Neural crest cell (in vitro differentiated cells): ENCODE measurements at regions not wholly inside any gene's neighbourhood (a gene's known extent, or its start where the extent isn't known, plus 50 kb on each side); places are given as distances from the start of the nearest gene placed in this dataset.

Experiments used
- DNase-seq: peaks from one replicate; pipeline ENCODE4 v3.0.0; 2021; ENCODE audit warnings: low read depth, mixed read lengths, low spot score
- H3K27ac Mint-ChIP-seq: one replicate; pipeline ENCODE4 v1.8.0; 2021; ENCODE audit warnings: mild to moderate bottlenecking, mixed read lengths; ENCODE audit not compliant: unreplicated experiment
- H3K27me3 Mint-ChIP-seq: 2 replicates; pipeline ENCODE4 v1.8.0; 2021; ENCODE audit warnings: low read depth, mild to moderate bottlenecking, mixed read lengths
- H3K36me3 Mint-ChIP-seq: 2 replicates; pipeline ENCODE4 v1.8.0; 2021; ENCODE audit warnings: low read depth, mild to moderate bottlenecking, mixed read lengths
- H3K4me1 Mint-ChIP-seq: 2 replicates; pipeline ENCODE4 v1.8.0; 2021; ENCODE audit warnings: mixed read lengths
- H3K4me3 Mint-ChIP-seq: one replicate; pipeline ENCODE4 v1.8.0; 2021; ENCODE audit warnings: mild to moderate bottlenecking, mixed read lengths
- H3K9me3 Mint-ChIP-seq: 2 replicates; pipeline ENCODE4 v1.8.0; 2021; ENCODE audit warnings: mixed read lengths
- CTCF ChIP-seq: fragments of 200-600 bp; sonication (generic); conservative IDR thresholded peaks from 2 replicates; pipeline ENCODE4 v1.5.0; 2021; ENCODE audit warnings: antibody characterized with exemption, mild to moderate bottlenecking

DNA sequence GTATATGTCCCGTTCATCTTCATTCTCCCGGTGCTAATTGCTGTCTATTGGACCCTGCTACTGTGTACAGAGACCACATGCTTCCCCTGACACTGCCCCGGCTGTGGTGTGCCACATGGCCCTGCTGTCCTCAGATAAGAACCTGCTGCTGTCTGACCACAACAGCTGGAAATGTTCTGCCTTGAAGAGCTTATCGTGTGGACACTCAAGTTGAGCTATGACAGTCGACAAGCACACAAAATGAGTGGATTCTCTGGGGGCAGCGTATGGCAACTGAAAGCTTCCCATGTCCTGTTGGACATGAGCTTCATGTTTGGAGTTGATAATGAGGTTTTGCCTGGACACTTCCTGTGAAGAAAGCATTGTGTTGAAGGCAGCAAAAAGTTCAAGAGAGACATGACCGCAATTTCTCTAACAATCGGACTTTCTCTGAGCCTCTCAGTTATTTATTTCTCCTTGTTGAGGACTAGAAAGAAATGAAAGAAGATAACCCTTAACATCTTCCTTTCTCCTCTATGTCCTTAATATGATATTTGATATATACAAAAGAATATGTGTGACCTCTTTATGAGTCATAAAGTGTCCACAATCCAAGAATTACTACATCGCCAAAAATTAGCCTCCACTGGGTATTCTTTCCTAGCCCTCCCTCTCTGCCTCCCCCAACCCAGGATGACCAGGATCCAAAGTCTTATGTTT is 187.1 kb upstream of the TCF21 start:
- H3K27me3 Mint-ChIP-seq = no peaks in the 10 kb centered on the region
- TF ChIP-seq CTCF = no peak
- H3K36me3 Mint-ChIP-seq = no peaks in the 10 kb centered on the region
- DNase-seq = no peak
- no peaks in the 10 kb centered on the region for H3K4me1 Mint-ChIP-seq
- H3K4me3 Mint-ChIP-seq = no peak overlapping the region
- H3K27ac Mint-ChIP-seq = no peak overlapping the region
- peaks cover 5% of the 10 kb centered on the region for H3K9me3 Mint-ChIP-seq

- H3K27me3 Mint-ChIP-seq = no peaks in the 10 kb centered on the region
- DNase-seq = no peak
- no peak for TF ChIP-seq CTCF
- peaks cover 5% of the 10 kb centered on the region for H3K9me3 Mint-ChIP-seq
- H3K4me3 Mint-ChIP-seq = no peak overlapping the region
- no peaks in the 10 kb centered on the region for H3K4me1 Mint-ChIP-seq
- no peak overlapping the region for H3K27ac Mint-ChIP-seq
- H3K36me3 Mint-ChIP-seq = no peaks in the 10 kb centered on the region
Observed at GRCh38 chr6:133704371-133704770, 184.5 kb upstream of the TCF21 start.

DNA sequence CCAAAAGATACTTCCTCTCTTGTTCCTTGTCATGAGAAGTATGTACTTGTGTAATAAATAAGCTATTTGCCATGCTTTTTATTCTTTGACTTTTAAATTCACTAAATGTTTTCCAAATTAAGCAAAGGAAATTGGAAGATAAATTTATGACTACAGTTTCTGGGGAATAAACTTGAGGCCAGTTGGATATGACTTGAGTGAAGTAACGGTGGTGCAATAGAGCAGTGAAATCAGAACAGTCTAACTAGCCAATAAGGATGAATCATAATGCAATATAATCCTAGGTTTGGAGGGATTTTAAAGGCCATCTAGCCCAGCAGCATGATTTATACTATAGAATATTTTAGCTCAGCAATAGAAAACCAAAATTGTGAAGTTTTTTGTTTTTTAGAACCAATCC is 183.8 kb upstream of the TCF21 start:
- Mint-ChIP-seq H3K27me3 (no peaks in the 10 kb centered on the region), H3K9me3 (peaks cover 5% of the 10 kb centered on the region), H3K27ac (no peak overlapping the region), H3K4me3 (no peak overlapping the region), H3K36me3 (no peaks in the 10 kb centered on the region), H3K4me1 (no peaks in the 10 kb centered on the region)
- no peak for TF ChIP-seq CTCF
- DNase-seq = no peak

DNA sequence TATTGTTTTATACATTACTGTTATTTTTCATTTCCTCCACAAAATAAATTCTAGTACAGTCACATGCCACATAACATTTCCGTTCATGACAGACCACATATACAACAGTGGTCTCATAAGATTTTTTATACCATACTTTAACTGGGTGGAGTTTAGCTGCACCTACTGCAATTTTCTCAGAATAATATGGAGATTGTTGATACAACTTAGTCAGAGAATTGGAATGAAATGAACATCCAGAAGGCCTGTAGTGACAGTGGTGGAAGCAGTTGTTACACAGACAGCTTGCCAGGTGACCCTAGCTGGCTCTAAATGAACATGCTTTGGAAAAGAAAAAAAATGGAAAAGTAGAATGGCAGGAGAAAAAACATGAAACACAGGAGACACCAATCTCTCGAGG is 183.2 kb upstream of the TCF21 start:
- H3K27me3 Mint-ChIP-seq = no peaks in the 10 kb centered on the region
- H3K36me3 Mint-ChIP-seq = no peaks in the 10 kb centered on the region
- peaks cover 5% of the 10 kb centered on the region for H3K9me3 Mint-ChIP-seq
- no peaks in the 10 kb centered on the region for H3K4me1 Mint-ChIP-seq
- no peak overlapping the region for H3K4me3 Mint-ChIP-seq
- no peak for DNase-seq
- no peak for TF ChIP-seq CTCF
- H3K27ac Mint-ChIP-seq = no peak overlapping the region

- no peaks in the 10 kb centered on the region for H3K4me1 Mint-ChIP-seq
- H3K27me3 Mint-ChIP-seq = no peaks in the 10 kb centered on the region
- TF ChIP-seq CTCF = no peak
- DNase-seq = no peak
- no peak overlapping the region for H3K27ac Mint-ChIP-seq
- peaks cover under 1% of the 10 kb centered on the region for H3K9me3 Mint-ChIP-seq
- H3K4me3 Mint-ChIP-seq = no peak overlapping the region
- H3K36me3 Mint-ChIP-seq = no peaks in the 10 kb centered on the region
Observed at GRCh38 chr6:133707456-133707855, 181.5 kb upstream of the TCF21 start.
